AG04450 (cell line): ENCODE measurements at regions not wholly inside any gene's neighbourhood (a gene's known extent, or its start where the extent isn't known, plus 50 kb on each side); places are given as distances from the start of the nearest gene placed in this dataset.

ENCODE experiments used
- CTCF ChIA-PET: fragments of 300-600, 350-600 bp; formaldehyde crosslinking; extraction: SDS; loops from one replicate; lab custom pipeline; 2022; ENCODE audit warnings: antibody characterized with exemption, inconsistent platforms; lab: Charles Lee
- POLR2A ChIA-PET: fragments of 350-600 bp; formaldehyde crosslinking; extraction: SDS; loops from one replicate; lab custom pipeline; 2021; ENCODE audit warnings: antibody characterized with exemption, inconsistent platforms; lab: Yijun Ruan, JAX
- DNase-seq: peaks from one replicate; pipeline ENCODE4 v3.0.0-alpha.2; 2011; ENCODE audit warnings: low read depth, low spot score
- H3K27ac ChIP-seq: one replicate; pipeline ENCODE4 v1.5.1; 2012; ENCODE audit warnings: low read depth, low read length, control low read depth
- H3K27me3 ChIP-seq: one replicate; pipeline ENCODE4 v1.6.0; 2012; ENCODE audit warnings: low read length; ENCODE audit not compliant: control insufficient read depth, insufficient read depth
- H3K4me3 ChIP-seq: 2 replicates; pipeline ENCODE4 v1.5.1; 2011; ENCODE audit warnings: mild to moderate bottlenecking, low read depth, low read length, control low read depth
- H3K9me3 ChIP-seq: 2 replicates; pipeline ENCODE4 v1.5.1; 2012; ENCODE audit warnings: low read length; ENCODE audit not compliant: control insufficient read depth, insufficient read depth
- CTCF ChIP-seq: IDR thresholded peaks from 2 replicates; pipeline ENCODE4 v1.5.1; 2011; ENCODE audit warnings: low read depth, low read length, control low read depth, inconsistent platforms

GRCh38 chr5:168195110-168195509, 96.3 kb upstream of the WWC1 start:
- no peak for TF ChIP-seq CTCF
- POLR2A ChIA-PET, result no interaction called here
- no peak for DNase-seq
- Histone ChIP-seq H3K27me3 (no peaks in the 10 kb centered on the region), H3K9me3 (no peaks in the 10 kb centered on the region), H3K4me3 (no peak overlapping the region), H3K27ac (no peak overlapping the region)
- CTCF ChIA-PET, result no interaction called here

- CTCF ChIA-PET, result interaction anchor here (1.2 kb wide), 1 partner anchor 22 kb away, joined by 14 read pairs; no protein-coding TSS in a partner anchor
- no peak overlapping the region for H3K4me3 ChIP-seq
- no peak overlapping the region for H3K27ac ChIP-seq
- TF ChIP-seq CTCF, result no peak
- H3K27me3 ChIP-seq, result no peaks in the 10 kb centered on the region
- DNase-seq, result no peak
- H3K9me3 ChIP-seq, result no peaks in the 10 kb centered on the region
- POLR2A ChIA-PET, result no interaction called here
Measured at GRCh38 chr5:168198359-168198758, 93.1 kb upstream of the WWC1 start.

- CTCF ChIA-PET, result no interaction called here
- DNase-seq, result no peak
Measured at GRCh38 chr5:168202996-168203395, 88.4 kb upstream of the WWC1 start.

GRCh38 chr5:168204165-168204564, 87.3 kb upstream of the WWC1 start:
- TF ChIP-seq CTCF, result no peak
- no peak overlapping the region for H3K4me3 ChIP-seq
- H3K27ac ChIP-seq, result no peak overlapping the region
- H3K9me3 ChIP-seq, result no peaks in the 10 kb centered on the region
- DNase-seq, result no peak
- POLR2A ChIA-PET, result no interaction called here
- H3K27me3 ChIP-seq, result peaks cover 2% of the 10 kb centered on the region
- CTCF ChIA-PET, result no interaction called here

More at GRCh38 chr5:168202996-168203395, 88.4 kb upstream of the WWC1 start:
- POLR2A ChIA-PET, result no interaction called here
- no peak for TF ChIP-seq CTCF
- no peaks in the 10 kb centered on the region for H3K9me3 ChIP-seq
- no peak overlapping the region for H3K27ac ChIP-seq
- H3K4me3 ChIP-seq, result no peak overlapping the region
- H3K27me3 ChIP-seq, result peaks cover 2% of the 10 kb centered on the region

GRCh38 chr5:168207450-168208029, 83.9 kb upstream of the WWC1 start:
- DNase-seq, result no peak
- ChIA-PET CTCF (interaction anchor here (1.9 kb wide), 1 partner anchor 12 kb away, joined by 4 read pairs; no protein-coding TSS in a partner anchor), POLR2A (no interaction called here)
- Histone ChIP-seq H3K9me3 (no peaks in the 10 kb centered on the region), H3K27ac (no peak overlapping the region), H3K27me3 (peaks cover 2% of the 10 kb centered on the region), H3K4me3 (no peak overlapping the region)
- TF ChIP-seq CTCF, result no peak
